NCI-H2081 treated with DMSO at 0.1 percent for 48 hours (cell line): ENCODE measurements at regions not wholly inside any gene's neighbourhood (a gene's known extent, or its start where the extent isn't known, plus 50 kb on each side); places are given as distances from the start of the nearest gene placed in this dataset.

Experiments
- DNase-seq: peaks from one replicate; lab custom pipeline; 2025; lab: John Stamatoyannopoulos, UW

GRCh38 chr1:237998581-237998980, 107.9 kb upstream of the ZP4 start:
- DNase-seq, result no peak

- no peak for DNase-seq
These were observed 92.8 kb upstream of the ZP4 start for GRCh38 chr1:237983496-237983895.

GRCh38 chr1:237981223-237981622, 90.5 kb upstream of the ZP4 start:
- no peak for DNase-seq

GRCh38 chr1:237976331-237976730, 85.6 kb upstream of the ZP4 start:
- no peak for DNase-seq

- DNase-seq, result no peak
These were observed 85.2 kb upstream of the ZP4 start for GRCh38 chr1:237975903-237976302.

GRCh38 chr1:237975376-237975775, 84.7 kb upstream of the ZP4 start:
- DNase-seq, result no peak

- DNase-seq, result no peak
These were observed 81.5 kb upstream of the ZP4 start for GRCh38 chr1:237972186-237972585.

GRCh38 chr1:237962985-237963384, 72.3 kb upstream of the ZP4 start:
- no peak for DNase-seq

- peak; percentile 45 for DNase-seq
These were observed 71.0 kb upstream of the ZP4 start for GRCh38 chr1:237961754-237962153.

GRCh38 chr1:237959838-237960237, 69.1 kb upstream of the ZP4 start:
- DNase-seq, result no peak

GRCh38 chr1:237953238-237953637, 62.5 kb upstream of the ZP4 start:
- DNase-seq, result no peak
